Left cardiac atrium (tissue), 4 donors: ENCODE measurements at regions not wholly inside any gene's neighbourhood (a gene's known extent, or its start where the extent isn't known, plus 50 kb on each side); places are given as distances from the start of the nearest gene placed in this dataset.

Source experiments
- ATAC-seq, 2 donors: fragments of 200-7000 bp; cut with Tn5 transposase; one replicate each; pipeline ENCODE4 v1.9.1; 2020; ENCODE audit warnings: mild to moderate bottlenecking in 2 of 2, moderate library complexity in 2 of 2
- DNase-seq: peaks from one replicate; pipeline ENCODE4 v3.0.0-alpha.2; 2020
- intact Hi-C, 2 donors: fragments of 100-400 bp; cut with DNase I; formaldehyde crosslinking; loops; one replicate each; pipeline versions ENCODE4 v1.14.1 to v1.15.1; 2022 to 2023
- donor health status: DM: no; HTN: yes; CAD: no.
- donor health status: DM: no; HTN: yes; CAD: no; lungs with severe emphysema.
- donor health status: DM: yes; HTN: yes; CAD: no.
- donor health status: Dilated cardiomyopathy.

DNA sequence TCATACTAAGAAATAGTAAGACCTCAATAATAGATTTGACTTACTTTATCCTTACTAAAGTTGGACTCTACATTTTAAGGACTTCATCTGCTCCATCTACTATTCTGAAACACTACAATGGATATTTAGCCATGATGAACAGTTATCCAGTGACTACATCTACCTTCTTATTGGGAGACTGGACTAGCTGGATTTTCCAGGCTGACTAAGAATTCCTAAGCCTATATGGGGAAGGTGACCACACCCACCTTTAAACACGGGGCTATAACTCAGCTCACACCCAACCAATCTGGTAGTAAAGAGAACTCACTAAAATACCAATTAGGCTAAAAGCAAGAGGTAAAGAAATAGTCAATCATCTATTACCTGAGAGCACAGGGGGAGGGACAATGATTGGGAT, 1438.4 kb downstream of the TECRL start:
- DNase-seq (no peak), ATAC-seq (no peak)
- intact Hi-C loops: no loop called here

DNA sequence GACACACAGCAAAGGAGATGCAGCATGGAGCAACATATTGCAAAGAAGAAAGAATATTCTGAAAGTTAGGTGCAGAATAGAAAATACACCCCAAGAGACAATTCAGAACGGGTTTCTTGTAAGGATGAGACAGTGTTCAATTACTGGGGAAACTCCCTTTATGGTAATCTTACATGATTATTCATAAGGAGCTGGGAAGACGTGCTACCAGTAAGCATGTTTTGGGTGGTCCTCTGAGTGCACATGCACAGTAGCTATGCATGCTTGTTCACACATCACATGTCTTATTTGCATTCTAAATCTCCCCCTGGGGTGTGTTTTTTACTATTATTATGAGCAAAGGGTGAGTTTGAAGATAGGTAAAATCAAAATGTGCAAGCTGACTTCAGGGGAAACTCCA, 1448.8 kb downstream of the TECRL start:
- DNase-seq: no peak
- intact Hi-C loops: no loop called here
- no peak for ATAC-seq

DNA sequence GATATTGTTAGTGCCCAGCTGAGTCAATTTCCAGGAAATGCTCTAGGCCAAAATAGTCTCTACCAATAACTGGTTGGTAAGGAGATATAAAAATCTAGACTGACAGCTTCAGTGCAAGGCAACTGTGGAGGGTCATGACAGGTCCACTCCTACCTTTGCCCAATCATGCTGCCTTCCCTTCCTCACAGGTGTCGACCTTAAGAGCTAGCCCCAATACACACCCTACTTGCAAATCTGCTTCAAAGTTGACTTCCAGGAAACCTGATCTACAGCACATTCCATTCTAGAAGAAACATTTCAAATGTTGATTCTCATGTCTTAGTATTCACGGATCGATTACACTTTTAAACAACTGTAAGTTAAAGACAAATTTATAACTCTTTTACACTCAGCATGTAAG, 1455.5 kb downstream of the TECRL start:
- no peak for ATAC-seq
- intact Hi-C loops: no loop called here
- no peak for DNase-seq

DNA sequence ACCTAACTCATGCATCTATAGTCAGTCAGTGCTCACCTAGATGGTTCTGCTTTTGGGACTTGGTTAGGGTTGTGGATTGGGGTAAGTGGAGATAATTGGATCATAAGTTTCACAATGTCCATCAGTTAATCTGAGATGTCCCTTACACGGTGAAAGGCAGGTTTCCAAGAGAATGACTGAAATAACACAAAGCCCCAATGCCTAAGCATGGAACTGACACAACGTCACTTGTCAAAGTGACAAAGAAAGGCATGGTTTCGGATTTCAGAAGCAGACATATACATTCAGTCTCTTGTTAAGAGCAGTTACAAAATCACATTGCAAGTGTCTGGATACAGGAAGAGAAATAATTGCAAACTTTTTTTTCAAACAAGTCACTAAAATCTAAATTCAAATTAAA, 1456.9 kb downstream of the TECRL start:
- ATAC-seq (no peak), DNase-seq (no peak)
- intact Hi-C loops: no loop called here

DNA sequence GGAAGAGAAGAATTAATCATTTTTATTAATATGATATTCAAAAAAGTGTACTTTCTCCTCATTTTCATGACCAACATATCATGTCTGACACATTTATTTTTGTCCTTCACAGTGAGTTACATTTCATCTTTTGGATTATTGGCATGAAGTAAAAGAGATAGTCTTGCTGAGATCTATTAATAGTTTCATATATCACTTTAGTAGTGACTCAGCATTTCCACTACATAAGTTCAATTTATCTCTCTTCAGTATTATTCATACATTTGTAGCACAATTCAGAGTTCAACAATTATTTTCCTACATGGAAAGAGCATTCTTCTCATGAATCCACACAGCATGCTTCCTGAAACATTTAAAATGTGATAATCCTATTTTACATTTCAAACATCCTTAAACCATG, 1461.1 kb downstream of the TECRL start:
- ATAC-seq: no peak
- intact Hi-C loops: no loop called here
- no peak for DNase-seq

DNA sequence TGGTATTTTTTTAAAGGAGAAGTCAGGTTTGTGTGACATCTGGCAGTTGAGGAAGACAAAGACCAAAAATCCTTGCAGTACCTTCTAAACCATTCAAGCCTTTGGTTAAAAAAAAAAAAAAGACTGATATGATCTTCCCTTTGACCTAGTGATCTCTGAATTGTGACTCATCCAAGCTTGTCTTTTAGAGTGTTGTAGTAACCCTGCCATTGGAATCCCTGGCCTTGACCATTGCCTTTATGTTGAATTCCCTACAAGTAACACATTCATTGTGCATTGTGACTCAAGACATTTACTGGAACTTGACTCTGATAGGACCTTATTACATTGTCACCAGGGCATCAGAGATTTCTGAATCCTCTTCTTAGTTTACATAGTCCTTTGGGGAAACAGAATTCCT, 1469.0 kb downstream of the TECRL start:
- ATAC-seq (no peak), DNase-seq (no peak)
- intact Hi-C loops: no loop called here

DNA sequence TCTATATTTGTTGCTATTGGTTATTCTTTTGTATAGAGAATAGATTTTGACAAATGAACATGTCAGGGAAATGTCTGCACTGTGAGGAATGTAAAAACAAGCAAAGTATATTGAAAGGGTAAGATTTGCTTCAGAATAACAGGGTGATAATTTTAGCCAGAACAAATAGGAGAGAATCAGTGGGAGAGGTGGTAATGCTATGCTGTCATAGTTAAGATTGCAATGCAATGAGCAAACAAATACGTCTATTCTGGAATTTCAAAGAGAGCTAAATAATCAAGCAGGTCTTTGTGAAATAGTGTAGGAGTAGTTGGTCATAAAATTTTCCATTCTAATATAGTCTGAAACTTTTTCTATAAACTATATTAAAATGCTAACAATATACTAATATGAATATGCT, 1478.4 kb downstream of the TECRL start:
- ATAC-seq: no peak
- intact Hi-C loops: no loop called here
- no peak for DNase-seq

DNA sequence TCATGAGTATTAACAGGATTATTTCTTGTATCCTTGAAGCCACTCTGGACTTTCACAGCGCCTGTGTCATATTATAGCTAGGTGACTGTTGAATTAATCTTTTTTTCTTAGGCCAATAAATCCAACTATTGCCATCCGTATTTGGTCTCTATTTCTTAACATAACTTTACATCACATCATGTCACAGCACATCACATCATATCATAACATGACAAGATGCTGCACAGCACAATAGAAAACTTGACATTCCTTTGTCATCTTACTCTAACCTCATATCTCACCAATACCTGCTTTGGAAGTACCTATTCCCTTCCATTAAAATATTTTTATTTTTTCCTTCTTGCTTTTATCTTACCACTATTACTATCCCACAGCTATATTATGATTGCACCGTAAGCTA, 1480.8 kb downstream of the TECRL start:
- intact Hi-C loops: loop anchor here in 1 of 2 donors (10.0 kb wide), 1 partner anchor 106 kb away; no protein-coding TSS in a partner anchor
- no peak for ATAC-seq
- DNase-seq: no peak

DNA sequence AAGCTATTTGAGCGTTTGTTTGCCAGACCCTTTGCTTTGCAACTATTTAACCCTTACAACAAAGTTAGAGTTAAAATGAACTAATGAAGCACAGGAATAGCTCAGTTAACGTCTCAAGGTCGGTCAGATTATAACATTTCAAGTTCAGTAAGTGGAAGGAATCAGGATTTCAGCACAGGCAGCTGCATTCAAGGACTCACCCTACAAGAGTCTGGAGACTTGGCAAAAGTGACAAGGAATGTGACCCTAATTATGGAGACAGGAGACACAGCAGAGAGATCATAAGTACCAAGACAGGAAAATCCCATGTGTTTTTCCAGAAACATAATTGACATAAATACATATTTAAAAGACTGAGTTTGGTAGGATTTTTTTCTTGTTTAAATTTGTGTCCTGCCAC, 1481.7 kb downstream of the TECRL start:
- intact Hi-C loops: loop anchor here in 1 of 2 donors (10.0 kb wide), 1 partner anchor 107 kb away; no protein-coding TSS in a partner anchor
- ATAC-seq (no peak), DNase-seq (no peak)

DNA sequence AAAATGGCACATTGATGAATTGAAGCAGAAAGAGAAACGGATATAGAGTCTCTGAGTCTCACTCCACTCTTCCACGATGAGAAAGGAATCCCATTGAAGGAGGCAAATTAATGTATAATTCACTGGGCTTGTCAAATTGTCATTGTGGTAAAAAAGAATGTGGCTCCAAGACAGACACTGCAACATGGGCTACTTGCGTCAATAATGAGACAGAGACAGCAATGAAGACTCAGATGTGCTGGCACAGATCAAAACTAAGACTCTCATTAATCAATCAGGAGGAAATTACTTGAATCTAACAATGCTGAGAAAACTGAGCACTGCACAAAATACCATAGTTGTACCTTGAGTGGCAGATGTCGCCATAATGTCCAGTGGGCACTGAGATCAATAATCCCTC, 1485.5 kb downstream of the TECRL start:
- ATAC-seq: no peak
- no peak for DNase-seq
- intact Hi-C loops: loop anchor here in 1 of 2 donors (10.0 kb wide), 1 partner anchor 111 kb away; no protein-coding TSS in a partner anchor

DNA sequence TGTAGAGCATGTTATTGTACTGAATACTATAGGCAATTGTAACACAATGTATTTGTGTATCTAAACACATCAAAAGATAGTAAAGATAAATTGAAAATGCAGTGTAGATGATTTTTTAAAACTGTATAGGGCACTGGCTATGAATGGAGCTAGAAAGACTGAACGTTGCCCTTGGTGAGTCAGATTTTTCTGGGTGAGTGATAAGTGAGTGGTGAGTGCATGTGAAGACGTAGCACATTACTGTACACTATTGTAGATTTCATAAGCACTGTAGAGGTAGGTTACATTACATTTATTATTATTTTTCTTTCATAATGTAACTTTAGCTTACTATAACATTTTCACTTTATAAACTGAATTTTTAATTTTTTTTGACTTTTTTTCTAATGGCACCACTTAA, 1491.6 kb downstream of the TECRL start:
- ATAC-seq: peak; percentile 66 to 68
- intact Hi-C loops: no loop called here
- no peak for DNase-seq

DNA sequence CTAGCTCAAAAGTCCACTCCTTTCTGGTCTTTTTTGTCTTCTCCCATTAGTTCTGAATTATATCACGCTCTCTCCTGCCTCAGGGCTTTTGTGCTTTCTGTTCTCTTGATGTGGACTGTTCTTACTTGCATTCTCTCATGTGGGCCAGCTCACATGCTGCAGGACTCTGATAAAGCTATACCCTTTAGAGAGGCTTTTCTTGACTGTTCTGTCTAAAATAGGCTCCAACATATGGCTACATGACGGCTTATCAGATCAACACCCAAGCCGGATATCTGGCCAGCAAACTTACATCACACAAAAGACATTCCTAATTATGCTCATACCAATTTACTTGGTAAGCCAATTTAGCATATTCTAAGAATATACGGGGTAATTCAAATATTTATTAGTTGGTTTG, 1494.5 kb downstream of the TECRL start:
- intact Hi-C loops: no loop called here
- DNase-seq (no peak), ATAC-seq (no peak)

DNA sequence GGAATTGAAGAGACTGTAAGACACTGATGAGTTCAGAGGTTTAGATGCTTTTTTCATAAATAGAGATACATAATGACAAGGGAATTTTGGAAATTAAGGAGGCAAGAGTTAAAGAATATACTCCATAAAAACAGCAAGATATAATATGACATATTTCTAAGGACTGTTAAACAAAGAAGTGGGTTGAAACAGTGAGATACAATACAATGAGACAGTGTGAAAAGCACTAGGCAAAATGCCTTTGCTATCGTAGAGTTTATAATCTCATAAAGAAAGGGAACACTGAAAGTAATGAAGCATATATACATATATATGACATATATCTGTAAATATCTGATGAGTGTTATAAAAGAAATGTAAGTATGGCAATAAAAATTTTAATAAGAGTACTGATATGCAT, 1496.2 kb downstream of the TECRL start:
- DNase-seq (no peak), ATAC-seq (no peak)
- intact Hi-C loops: no loop called here

DNA sequence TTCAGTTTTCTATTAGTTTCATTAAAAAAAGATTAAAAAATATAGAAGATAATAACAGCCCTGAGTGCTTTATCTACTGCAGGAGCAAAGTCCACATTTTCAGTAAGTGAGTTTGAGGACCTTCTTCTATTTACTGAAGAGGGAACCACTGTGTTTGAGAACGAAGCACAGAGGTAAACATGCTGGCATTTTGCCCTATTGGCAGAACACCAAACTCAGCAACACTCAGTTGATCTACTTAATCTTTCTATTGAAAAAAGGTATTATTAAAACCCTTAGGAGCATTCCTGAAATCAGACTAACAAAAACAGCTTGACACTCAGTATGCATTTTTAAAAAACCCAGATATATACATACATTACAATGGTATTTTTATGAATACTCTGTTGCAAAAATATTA, 1496.7 kb downstream of the TECRL start:
- no peak for ATAC-seq
- DNase-seq: no peak
- intact Hi-C loops: no loop called here

DNA sequence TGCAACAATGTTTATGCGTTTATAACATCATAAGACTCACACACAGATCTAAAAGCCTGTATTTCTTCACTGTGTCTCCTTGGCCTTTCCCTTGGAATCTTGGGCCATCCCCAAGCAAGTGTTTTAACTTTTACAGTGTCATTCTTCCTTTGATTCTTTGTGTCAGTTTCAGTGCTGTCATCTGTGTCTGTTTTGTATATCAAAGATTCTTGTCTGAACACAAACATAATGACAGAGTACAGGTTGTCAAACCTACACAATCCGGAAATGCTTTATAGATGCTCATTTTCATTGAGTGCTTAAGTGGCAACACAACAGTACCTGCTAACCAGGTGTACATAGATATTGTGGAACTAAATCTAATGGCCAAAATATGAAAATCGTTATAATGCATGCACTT, 1500.0 kb downstream of the TECRL start:
- ATAC-seq (no peak), DNase-seq (no peak)
- intact Hi-C loops: no loop called here

DNA sequence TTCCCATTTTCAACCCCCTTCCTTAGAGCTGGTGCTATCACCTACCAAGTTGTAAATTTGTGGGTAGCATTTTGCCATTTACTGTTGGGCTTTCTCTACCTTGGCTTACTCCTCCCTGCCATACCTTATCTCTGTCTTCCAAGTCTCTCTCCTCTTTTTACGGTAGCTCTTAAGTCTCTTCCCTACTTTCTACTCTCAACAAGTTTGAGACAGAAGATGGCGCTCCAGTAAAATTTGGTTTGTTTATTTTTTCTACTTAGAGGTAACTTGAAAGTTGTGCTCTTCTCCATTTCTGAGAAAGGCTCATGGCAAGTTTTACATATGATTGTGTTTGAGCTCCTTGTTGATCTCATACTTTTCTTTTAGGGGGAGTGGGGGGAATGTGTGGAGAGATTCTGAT, 1508.1 kb downstream of the TECRL start:
- no peak for DNase-seq
- no peak for ATAC-seq
- intact Hi-C loops: no loop called here

DNA sequence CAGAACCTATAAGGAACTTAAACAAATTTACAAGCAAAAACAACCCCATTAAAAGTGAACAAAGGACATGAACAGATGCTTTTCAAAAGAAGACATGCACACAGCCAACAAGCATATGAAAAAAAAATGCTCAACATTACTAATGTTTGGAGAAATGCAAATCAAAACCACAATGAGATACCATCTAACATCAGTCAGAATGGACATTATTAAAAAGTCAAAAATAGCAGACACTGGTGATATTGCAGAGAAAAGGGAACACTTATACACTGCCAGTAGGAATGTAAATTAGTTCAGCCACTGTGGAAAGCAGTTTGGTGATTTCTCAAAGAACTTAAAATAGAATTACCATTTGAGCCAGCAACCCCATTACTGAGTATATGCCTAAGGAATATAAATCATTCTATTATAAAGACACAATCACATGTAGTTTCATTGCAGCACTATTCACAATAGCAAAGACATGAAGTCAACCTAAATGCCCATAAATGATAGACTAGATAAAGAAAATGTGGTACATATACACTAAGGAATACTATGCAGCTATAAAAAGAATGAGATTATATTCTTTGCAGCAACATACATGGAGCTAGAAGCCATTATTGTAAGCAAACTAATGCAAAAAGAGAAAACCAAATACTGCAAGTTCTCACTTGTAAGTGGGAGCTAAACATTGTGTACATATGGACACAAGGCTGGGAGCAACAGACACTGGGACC, 1509.4 kb downstream of the TECRL start:
- intact Hi-C loops: no loop called here
- ATAC-seq (no peak), DNase-seq (no peak)

DNA sequence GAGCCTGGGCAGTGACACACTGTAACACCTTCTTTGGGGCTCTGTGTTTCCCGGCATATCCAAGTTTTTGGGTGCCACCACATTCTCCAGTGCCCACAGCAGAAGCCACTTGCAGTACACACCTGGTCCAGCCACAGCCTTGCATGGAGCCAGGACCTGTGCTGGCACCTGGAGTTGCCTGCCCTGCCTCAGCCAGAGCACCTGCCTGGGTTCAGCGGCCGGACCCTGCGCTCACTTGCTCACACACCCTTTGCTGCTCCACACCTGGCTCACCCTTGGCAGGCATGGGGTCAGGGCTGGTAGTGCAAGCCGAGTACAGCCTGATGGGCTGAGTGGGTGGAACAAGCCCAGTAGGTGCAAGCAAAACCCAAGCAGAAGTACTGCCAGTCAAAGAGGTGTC, 1511.1 kb downstream of the TECRL start:
- intact Hi-C loops: no loop called here
- ATAC-seq (no peak), DNase-seq (no peak)

DNA sequence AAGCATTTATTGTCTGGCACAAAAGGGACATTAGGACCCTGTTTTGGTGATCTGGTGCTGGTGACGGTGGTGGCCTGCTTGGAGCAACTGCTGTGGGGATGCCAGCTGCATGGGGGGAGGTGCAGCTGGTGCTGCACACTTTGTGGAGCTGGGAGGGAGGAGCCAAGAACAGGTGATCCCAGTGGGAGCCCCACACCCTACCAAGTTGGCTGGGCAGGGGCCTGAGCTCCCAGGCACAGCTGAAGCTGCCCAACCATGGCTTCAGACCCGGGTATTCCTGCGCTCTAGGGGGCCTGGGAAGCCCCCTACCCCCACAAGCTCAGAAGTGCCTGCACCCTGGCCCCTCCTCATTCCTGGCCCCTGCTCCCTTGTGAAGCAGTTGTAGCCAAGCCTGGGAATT, 1512.5 kb downstream of the TECRL start:
- intact Hi-C loops: no loop called here
- peak; percentile 16 for DNase-seq
- ATAC-seq: no peak

DNA sequence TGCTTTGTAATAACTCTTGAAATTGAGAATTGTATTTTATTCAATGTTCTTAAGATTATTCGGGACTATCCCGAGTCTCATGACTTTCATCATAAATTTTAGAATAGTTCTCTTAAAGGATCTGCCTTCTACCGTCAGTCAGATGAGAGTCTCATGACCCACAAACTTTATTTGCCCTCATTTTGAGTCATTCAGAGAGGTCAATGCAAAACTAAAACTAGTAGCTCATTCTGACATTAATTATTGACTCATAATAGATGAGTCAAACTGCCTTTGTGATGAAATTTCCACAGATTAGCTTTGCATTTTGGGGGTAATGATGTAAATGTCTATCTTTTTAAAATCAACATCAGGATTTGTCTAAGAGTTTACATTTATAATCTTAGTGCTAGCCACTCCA, 1527.3 kb downstream of the TECRL start:
- DNase-seq (no peak), ATAC-seq (no peak)
- intact Hi-C loops: no loop called here

DNA sequence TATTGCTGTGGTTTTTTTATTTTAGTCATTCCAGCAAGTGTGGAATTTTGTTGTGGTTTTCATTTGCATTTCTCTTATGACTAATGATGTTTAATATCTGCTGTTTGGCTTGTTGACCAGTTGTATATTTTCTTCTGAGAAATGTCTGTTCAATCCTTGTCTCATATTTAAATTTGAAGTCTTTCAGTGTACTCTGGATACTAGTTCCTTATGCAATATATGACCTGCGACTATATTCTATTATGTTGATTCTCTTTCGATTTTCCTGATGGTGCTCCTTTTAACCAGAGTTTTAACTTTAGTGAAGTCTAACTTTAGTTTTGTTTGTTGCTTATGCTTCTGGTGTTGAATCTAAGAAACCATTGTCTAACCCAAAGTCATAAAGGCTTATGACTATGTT, 1528.0 kb downstream of the TECRL start:
- ATAC-seq (no peak), DNase-seq (no peak)
- intact Hi-C loops: no loop called here

DNA sequence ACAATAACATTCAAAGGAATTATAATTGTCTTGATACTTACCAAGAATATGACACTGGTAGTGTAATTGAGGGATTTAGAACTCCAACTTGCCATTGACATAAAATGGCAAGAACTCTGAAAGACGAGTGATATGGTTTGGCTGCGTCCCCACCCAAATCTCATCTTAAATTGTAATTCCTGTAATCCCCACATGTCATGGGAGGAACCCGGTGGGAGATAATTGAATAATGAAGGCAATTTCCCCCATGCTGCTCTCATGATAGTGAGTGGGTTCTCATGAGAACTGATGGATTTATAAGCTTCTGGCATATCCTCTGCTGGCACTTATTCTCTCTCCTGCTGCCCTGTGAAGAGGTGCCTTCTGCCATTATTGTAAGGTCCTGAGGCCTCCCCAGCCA, 1536.4 kb downstream of the TECRL start:
- intact Hi-C loops: no loop called here
- ATAC-seq: no peak
- no peak for DNase-seq
